Left renal cortex interstitium (tissue), 4 donors: ENCODE measurements at regions not wholly inside any gene's neighbourhood (a gene's known extent, or its start where the extent isn't known, plus 50 kb on each side); places are given as distances from the start of the nearest gene placed in this dataset.

Source experiments
- DNase-seq, 4 donors: peaks; one replicate each; pipeline ENCODE4 v3.0.0-alpha.2; 2013; ENCODE audit warnings: low read depth in 4 of 4, low spot score in 2 of 4, missing footprints in 1 of 4

GRCh38 chr15:62940755-62941361, 101.7 kb upstream of the TPM1 start:
- peak in 1 of 4 donors; percentile 63 for DNase-seq

GRCh38 chr15:62941699-62942098, 100.8 kb upstream of the TPM1 start:
- DNase-seq = no peak

- peak in 1 of 4 donors; percentile 73 for DNase-seq
Measured at GRCh38 chr15:62942428-62942827, 100.1 kb upstream of the TPM1 start.

GRCh38 chr15:62945063-62945462, 97.5 kb upstream of the TPM1 start:
- DNase-seq = no peak

GRCh38 chr15:62945760-62946159, 96.8 kb upstream of the TPM1 start:
- no peak for DNase-seq

- no peak for DNase-seq
Measured at GRCh38 chr15:62946940-62947339, 95.6 kb upstream of the TPM1 start.

GRCh38 chr15:62950462-62950931, 92.0 kb upstream of the TPM1 start:
- DNase-seq = no peak

GRCh38 chr15:62951481-62951880, 91.1 kb upstream of the TPM1 start:
- DNase-seq = no peak

- DNase-seq = no peak
Measured at GRCh38 chr15:62953021-62953420, 89.5 kb upstream of the TPM1 start.

GRCh38 chr15:62953496-62954045, 89.0 kb upstream of the TPM1 start:
- no peak for DNase-seq

- DNase-seq = no peak
Measured at GRCh38 chr15:62957130-62957529, 85.4 kb upstream of the TPM1 start.

GRCh38 chr15:62958528-62959363, 83.8 kb upstream of the TPM1 start:
- DNase-seq = peak in 1 of 4 donors; percentile 35

- DNase-seq = no peak
Measured at GRCh38 chr15:62961134-62961533, 81.4 kb upstream of the TPM1 start.

GRCh38 chr15:62962101-62962995, 80.2 kb upstream of the TPM1 start:
- no peak for DNase-seq

GRCh38 chr15:62964251-62964650, 78.3 kb upstream of the TPM1 start:
- no peak for DNase-seq

- no peak for DNase-seq
Measured at GRCh38 chr15:62966294-62967078, 76.1 kb upstream of the TPM1 start.

- no peak for DNase-seq
Measured at GRCh38 chr15:62968699-62969098, 73.8 kb upstream of the TPM1 start.

- DNase-seq = no peak
Measured at GRCh38 chr15:62969442-62970089, 73.0 kb upstream of the TPM1 start.

- no peak for DNase-seq
Measured at GRCh38 chr15:62972814-62973213, 69.7 kb upstream of the TPM1 start.
